ENCODE measurements at regions not wholly inside any gene's neighbourhood (a gene's known extent, or its start where the extent isn't known, plus 50 kb on each side); places are given as distances from the start of the nearest gene placed in this dataset.

DNA sequence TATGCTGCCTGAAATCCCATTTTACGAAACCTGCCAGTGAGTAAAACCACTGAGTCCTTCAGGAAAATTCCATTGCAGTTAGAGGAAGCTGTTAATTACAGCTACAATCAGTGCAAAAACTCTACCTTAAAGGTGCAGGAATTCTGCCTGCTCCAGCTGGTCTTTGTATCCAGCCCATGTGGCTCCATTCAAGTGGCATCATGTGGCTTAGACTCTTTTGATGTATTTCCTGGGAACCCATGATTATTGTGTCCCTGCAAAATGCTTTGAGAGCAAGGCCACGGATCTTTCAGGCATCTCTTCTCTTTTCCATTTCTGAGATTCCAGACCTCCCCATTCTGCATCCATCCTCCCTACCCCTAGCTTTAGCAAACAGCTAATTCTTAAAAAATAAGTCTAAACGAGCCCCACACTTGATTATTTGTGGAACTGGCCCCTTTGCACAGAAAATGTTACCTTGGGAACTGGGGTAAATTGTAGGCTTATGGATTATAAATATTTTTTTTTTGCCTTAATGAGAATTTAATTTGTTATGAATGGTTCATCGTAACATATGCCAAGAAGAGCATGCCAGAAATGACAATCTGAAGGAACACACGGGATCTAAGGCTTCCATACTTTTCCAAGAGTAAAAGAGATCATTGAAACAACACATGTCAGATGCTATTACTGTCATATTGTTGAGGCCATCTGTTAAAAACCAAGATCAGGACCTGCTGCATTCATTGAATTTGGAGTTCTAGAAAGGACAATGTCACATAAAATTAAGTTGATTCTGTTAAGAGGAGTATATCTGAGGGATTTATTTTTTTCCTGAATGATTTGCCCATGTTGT, 144.6 kb downstream of the TPH2 start:
- TF ChIP-seq GATA3 (IDR thresholded peaks at IDR 0.05; ENCODE audit: low read depth, low read length): no peak
- TF ChIP-seq GATA2 (IDR thresholded peaks at IDR 0.05; ENCODE audit: low read depth, low read length): no peak

All from SH-SY5Y (cell line).